GM12874 (cell line): ENCODE measurements at regions not wholly inside any gene's neighbourhood (a gene's known extent, or its start where the extent isn't known, plus 50 kb on each side); places are given as distances from the start of the nearest gene placed in this dataset.

Source experiments
- TF ChIP-seq, protein P1 (sequence below): IDR thresholded peaks from 2 replicates; pipeline ENCODE4 v1.5.1; 2011; ENCODE audit warnings: low read depth, mild to moderate bottlenecking, control low read depth, low read length, moderate library complexity; ENCODE audit not compliant: insufficient read depth

DNA sequence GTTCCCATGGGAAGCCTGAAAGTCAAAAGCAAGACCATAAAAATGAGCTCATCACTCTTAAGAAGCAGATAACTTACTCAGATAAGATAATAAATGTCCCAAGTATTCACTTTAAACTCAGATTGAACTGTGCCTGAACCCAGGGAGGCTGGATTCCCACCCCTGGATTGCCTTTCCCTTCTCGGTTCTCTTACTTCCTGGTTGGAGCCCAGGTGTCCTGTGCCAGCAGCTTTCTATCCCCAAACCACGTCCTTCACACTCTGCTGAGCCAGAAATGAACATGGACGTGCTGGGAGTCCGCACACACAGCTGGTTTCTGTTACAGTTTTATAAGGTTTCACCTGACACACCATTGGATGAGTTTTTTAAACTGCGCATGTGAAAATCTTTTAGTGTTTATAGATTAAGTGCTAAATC is 636.2 kb upstream of the IGFBP3 start:
- TF ChIP-seq, protein P1, sequence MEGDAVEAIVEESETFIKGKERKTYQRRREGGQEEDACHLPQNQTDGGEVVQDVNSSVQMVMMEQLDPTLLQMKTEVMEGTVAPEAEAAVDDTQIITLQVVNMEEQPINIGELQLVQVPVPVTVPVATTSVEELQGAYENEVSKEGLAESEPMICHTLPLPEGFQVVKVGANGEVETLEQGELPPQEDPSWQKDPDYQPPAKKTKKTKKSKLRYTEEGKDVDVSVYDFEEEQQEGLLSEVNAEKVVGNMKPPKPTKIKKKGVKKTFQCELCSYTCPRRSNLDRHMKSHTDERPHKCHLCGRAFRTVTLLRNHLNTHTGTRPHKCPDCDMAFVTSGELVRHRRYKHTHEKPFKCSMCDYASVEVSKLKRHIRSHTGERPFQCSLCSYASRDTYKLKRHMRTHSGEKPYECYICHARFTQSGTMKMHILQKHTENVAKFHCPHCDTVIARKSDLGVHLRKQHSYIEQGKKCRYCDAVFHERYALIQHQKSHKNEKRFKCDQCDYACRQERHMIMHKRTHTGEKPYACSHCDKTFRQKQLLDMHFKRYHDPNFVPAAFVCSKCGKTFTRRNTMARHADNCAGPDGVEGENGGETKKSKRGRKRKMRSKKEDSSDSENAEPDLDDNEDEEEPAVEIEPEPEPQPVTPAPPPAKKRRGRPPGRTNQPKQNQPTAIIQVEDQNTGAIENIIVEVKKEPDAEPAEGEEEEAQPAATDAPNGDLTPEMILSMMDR, result no peak

DNA sequence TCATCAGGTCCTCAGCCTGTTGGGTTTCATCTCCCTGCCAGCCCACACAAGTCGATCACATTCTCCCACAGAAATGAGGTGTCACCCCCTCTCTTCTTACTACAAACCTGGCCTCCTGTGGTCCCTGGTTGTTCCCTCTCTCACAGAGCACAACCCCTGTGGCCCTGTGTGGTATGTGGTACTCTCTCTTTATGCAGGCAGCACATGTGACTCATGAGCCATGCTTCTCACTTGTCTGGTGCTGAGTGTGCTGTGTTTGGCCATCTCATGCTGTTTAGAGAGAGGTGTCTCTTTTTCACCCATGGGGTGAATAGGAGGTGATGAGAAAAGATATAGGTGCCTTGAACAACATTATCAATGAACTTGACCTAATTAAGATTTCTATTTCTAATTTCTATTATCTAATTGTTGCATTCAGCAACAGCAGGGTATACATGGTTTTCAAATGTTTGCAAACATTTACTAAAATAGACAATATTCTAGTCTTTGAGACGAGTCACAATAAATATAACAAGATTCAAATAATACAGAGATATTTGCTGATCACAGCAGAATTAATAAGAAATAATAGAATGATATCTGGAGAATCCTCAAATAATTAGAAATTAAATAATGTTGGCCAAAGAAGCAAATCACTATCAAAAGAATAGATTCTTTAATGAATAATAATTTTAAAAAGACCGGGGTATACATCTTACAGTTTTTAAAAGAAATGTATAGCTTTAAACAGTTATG is 633.8 kb upstream of the IGFBP3 start:
- TF ChIP-seq, protein P1, result no peak

DNA sequence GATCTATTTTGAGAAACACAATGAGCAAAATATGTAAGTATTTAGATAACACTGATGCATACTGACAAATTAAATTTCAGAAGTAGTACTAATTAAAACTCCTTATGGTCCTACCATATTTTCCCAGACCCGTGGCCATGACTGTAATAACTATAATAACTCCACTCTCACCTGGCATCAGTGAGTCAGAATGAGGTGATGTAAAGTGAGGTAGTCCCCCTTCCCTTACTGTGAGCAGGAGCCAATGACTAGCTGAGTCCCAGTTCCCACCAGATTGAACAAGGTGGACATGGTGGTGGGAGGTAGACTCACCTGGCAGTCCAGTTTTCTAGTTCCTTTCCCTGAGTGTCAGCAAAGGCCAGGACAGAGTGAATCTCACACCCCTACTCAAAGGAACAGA is 630.5 kb upstream of the IGFBP3 start:
- TF ChIP-seq, protein P1, result no peak

DNA sequence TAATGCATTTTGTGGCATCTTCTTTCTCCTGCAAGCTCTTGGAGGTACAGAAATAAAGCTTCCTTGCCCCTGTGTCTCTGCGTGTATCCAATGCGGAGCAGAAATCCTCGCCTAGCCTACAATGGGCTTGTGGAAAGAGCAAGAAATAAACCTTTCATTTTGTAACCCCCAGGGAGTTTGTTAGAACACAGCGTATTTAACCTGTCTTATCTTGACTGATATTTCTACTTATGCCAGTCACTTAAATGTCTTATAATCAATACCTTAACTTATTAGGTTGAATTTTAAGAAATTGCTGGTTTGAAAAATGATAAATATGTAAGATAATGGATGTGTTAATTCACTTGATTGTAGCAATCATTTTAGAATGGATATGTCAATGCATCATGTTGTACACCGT is 629.8 kb upstream of the IGFBP3 start:
- TF ChIP-seq, protein P1, result no peak

DNA sequence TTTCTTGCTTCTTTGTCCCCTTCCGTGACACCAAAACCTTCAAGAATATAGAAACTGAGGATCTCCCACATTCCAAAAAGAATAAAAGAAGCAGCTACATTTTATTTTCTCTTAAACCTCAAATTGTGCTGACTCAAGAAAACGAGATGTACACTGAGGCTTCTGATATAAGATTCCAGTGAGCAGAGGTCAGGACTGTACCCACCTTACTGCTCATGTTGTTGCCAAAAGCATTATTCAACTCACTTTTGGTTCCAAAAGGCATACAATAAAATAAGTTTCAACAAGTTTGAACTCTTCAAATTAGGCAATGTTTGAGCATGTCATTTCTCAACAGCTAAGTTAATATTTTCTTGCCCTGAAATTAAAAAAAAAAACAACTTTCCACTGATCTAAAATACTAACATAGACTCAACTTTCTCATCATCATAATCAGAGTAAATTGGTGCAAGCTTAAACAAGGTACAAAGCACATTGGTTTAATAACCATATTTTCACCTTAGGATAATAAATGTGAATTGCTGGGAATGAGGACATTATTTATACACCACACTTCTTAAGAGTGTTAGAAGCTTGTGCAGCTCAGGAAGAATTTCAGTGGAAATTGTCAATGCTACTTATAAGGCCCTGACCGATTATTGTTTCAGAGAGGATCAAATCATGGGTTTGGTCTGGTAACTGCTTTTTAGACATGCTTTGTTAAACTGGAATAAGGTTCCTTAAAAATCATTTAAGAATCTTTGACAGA is 629.0 kb upstream of the IGFBP3 start:
- TF ChIP-seq, protein P1, result no peak

DNA sequence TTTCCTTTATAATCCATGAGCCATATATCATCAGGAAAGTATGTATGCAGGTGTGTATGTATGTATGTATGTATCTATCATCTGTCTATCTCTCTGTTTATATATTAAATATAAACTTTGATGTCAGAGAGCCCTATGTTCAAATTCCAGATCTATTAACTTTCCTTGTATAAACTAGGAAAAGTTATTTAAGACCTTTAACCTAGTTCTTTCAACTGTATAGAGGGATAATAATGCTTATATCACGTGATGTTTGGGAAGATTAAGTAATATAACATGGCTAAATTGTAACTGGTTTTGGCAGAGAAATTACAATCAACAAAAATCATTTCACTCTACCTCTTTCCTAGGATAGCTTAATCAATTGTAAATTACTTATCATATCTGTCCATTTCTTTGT is 628.3 kb upstream of the IGFBP3 start:
- TF ChIP-seq, protein P1, result no peak

DNA sequence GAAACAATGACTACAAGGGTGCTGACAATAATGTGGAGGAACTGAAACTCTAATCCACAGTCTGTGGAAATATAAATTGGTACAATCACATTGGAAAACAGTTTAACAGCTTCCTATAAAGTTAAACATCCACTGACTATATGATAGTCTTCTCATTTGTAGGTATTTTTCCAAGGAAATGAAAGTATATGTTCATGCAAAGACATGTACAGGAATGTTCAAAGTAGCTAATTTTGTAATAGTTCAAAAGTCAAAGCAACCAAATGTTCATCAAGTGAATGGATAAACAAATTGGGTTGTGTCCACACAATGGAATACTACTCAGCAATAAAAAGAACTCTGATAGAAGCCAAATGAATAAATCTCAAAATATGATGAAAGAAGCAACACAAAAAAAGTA is 626.0 kb upstream of the IGFBP3 start:
- TF ChIP-seq, protein P1, result no peak
